BLaER1 (cell line): ENCODE measurements at regions not wholly inside any gene's neighbourhood (a gene's known extent, or its start where the extent isn't known, plus 50 kb on each side); places are given as distances from the start of the nearest gene placed in this dataset.
"Not testable (repeated sequence)": the region's sequence is repeated elsewhere in the genome, so short reads cannot be mapped to it uniquely, and the experiment has no call there.

ENCODE experiments used
- H3K27ac ChIP-seq: shearing (Covaris generic); formaldehyde crosslinking; 2 replicates; pipeline ENCODE4 v1.8.1; 2022
- H3K27me3 ChIP-seq: shearing (Covaris generic); formaldehyde crosslinking; 2 replicates; pipeline ENCODE4 v1.8.1; 2022
- H3K36me3 ChIP-seq: shearing (Covaris generic); formaldehyde crosslinking; 2 replicates; pipeline ENCODE4 v1.8.1; 2022
- H3K4me1 ChIP-seq: shearing (Covaris generic); formaldehyde crosslinking; 2 replicates; pipeline ENCODE4 v1.8.1; 2022
- H3K4me2 ChIP-seq: shearing (Covaris generic); formaldehyde crosslinking; 2 replicates; pipeline ENCODE4 v1.8.1; 2022
- H3K4me3 ChIP-seq: shearing (Covaris generic); formaldehyde crosslinking; 2 replicates; pipeline ENCODE4 v1.8.1; 2022
- H3K9ac ChIP-seq: shearing (Covaris generic); formaldehyde crosslinking; 2 replicates; pipeline ENCODE4 v1.8.1; 2022
- H3K9me3 ChIP-seq: shearing (Covaris generic); formaldehyde crosslinking; 2 replicates; pipeline ENCODE4 v1.8.1; 2022
- H4K20me1 ChIP-seq: shearing (Covaris generic); formaldehyde crosslinking; 2 replicates; pipeline ENCODE4 v1.8.1; 2022
- Cebpa-rat ChIP-seq: shearing (Covaris generic); IDR thresholded peaks from 2 replicates; pipeline ENCODE4 v1.8.1; 2022

GRCh38 chr2:228581731-228582130 is 400.2 kb upstream of the SPHKAP start:
- H3K4me1 ChIP-seq, result peaks cover 9% of the 10 kb centered on the region
- no peak overlapping the region for H3K4me3 ChIP-seq
- no peak for TF ChIP-seq Cebpa-rat
- H3K9me3 ChIP-seq, result no peaks in the 10 kb centered on the region
- no peaks in the 10 kb centered on the region for H3K27me3 ChIP-seq
- no peaks in the 10 kb centered on the region for H4K20me1 ChIP-seq
- H3K9ac ChIP-seq, result no peak overlapping the region
- H3K27ac ChIP-seq, result no peak overlapping the region
- no peak overlapping the region for H3K4me2 ChIP-seq
- H3K36me3 ChIP-seq, result no peaks in the 10 kb centered on the region

- no peak overlapping the region for H3K4me2 ChIP-seq
- H3K27me3 ChIP-seq, result no peaks in the 10 kb centered on the region
- no peaks in the 10 kb centered on the region for H3K9me3 ChIP-seq
- H3K27ac ChIP-seq, result no peak overlapping the region
- no peaks in the 10 kb centered on the region for H3K36me3 ChIP-seq
- TF ChIP-seq Cebpa-rat, result no peak
- no peaks in the 10 kb centered on the region for H4K20me1 ChIP-seq
- H3K9ac ChIP-seq, result no peak overlapping the region
- H3K4me3 ChIP-seq, result no peak overlapping the region
- no peaks in the 10 kb centered on the region for H3K4me1 ChIP-seq
These were observed 394.4 kb upstream of the SPHKAP start for GRCh38 chr2:228575897-228576296.

- H3K9ac ChIP-seq, H3K36me3 ChIP-seq, H4K20me1 ChIP-seq, H3K9me3 ChIP-seq, H3K4me2 ChIP-seq, H3K27ac ChIP-seq, H3K4me1 ChIP-seq, H3K27me3 ChIP-seq, H3K4me3 ChIP-seq: not testable (repeated sequence)
These were observed 386.8 kb upstream of the SPHKAP start for GRCh38 chr2:228568275-228568674.

GRCh38 chr2:228561816-228562215 is 380.3 kb upstream of the SPHKAP start:
- no peaks in the 10 kb centered on the region for H3K4me1 ChIP-seq
- no peaks in the 10 kb centered on the region for H3K27me3 ChIP-seq
- TF ChIP-seq Cebpa-rat, result no peak
- no peak overlapping the region for H3K9ac ChIP-seq
- H3K4me2 ChIP-seq, result no peak overlapping the region
- no peaks in the 10 kb centered on the region for H4K20me1 ChIP-seq
- no peak overlapping the region for H3K27ac ChIP-seq
- no peaks in the 10 kb centered on the region for H3K9me3 ChIP-seq
- H3K4me3 ChIP-seq, result no peak overlapping the region
- H3K36me3 ChIP-seq, result no peaks in the 10 kb centered on the region

- Histone ChIP-seq H3K4me3 (no peak overlapping the region), H3K27me3 (no peaks in the 10 kb centered on the region), H3K36me3 (no peaks in the 10 kb centered on the region), H3K9me3 (no peaks in the 10 kb centered on the region), H3K27ac (no peak overlapping the region), H4K20me1 (no peaks in the 10 kb centered on the region), H3K4me1 (no peaks in the 10 kb centered on the region), H3K9ac (no peak overlapping the region), H3K4me2 (no peak overlapping the region)
- no peak for TF ChIP-seq Cebpa-rat
These were observed 378.4 kb upstream of the SPHKAP start for GRCh38 chr2:228559774-228560415.

GRCh38 chr2:228556717-228557116 is 375.2 kb upstream of the SPHKAP start:
- H3K4me1 ChIP-seq, result no peaks in the 10 kb centered on the region
- H3K36me3 ChIP-seq, result no peaks in the 10 kb centered on the region
- H3K4me2 ChIP-seq, result no peak overlapping the region
- no peak overlapping the region for H3K27ac ChIP-seq
- H3K9ac ChIP-seq, result no peak overlapping the region
- no peaks in the 10 kb centered on the region for H3K27me3 ChIP-seq
- no peak overlapping the region for H3K4me3 ChIP-seq
- H4K20me1 ChIP-seq, result no peaks in the 10 kb centered on the region
- H3K9me3 ChIP-seq, result no peaks in the 10 kb centered on the region
- TF ChIP-seq Cebpa-rat, result no peak

GRCh38 chr2:228549441-228550007 is 368.0 kb upstream of the SPHKAP start:
- Histone ChIP-seq H3K27ac (no peak overlapping the region), H3K9me3 (no peaks in the 10 kb centered on the region; the same call in 1 of the 2 replicates), H3K36me3 (no peaks in the 10 kb centered on the region), H3K9ac (no peak overlapping the region), H3K4me2 (no peak overlapping the region), H3K4me3 (no peak overlapping the region), H4K20me1 (no peaks in the 10 kb centered on the region), H3K27me3 (no peaks in the 10 kb centered on the region), H3K4me1 (no peaks in the 10 kb centered on the region)
- no peak for TF ChIP-seq Cebpa-rat

- Histone ChIP-seq H3K4me1 (no peaks in the 10 kb centered on the region), H3K9me3 (no peaks in the 10 kb centered on the region; the same call in 1 of the 2 replicates), H3K9ac (no peak overlapping the region), H3K4me3 (no peak overlapping the region), H3K36me3 (no peaks in the 10 kb centered on the region), H3K4me2 (no peak overlapping the region), H4K20me1 (no peaks in the 10 kb centered on the region), H3K27ac (no peak overlapping the region), H3K27me3 (no peaks in the 10 kb centered on the region)
- no peak for TF ChIP-seq Cebpa-rat
These were observed 366.7 kb upstream of the SPHKAP start for GRCh38 chr2:228548230-228548629.

- H3K27ac ChIP-seq, result no peak overlapping the region
- no peaks in the 10 kb centered on the region; the same call in 1 of the 2 replicates for H3K9me3 ChIP-seq
- H3K9ac ChIP-seq, result no peak overlapping the region
- no peak for TF ChIP-seq Cebpa-rat
- H3K27me3 ChIP-seq, result no peaks in the 10 kb centered on the region
- no peaks in the 10 kb centered on the region for H3K36me3 ChIP-seq
- H3K4me3 ChIP-seq, result no peak overlapping the region
- H3K4me1 ChIP-seq, result no peaks in the 10 kb centered on the region
- no peak overlapping the region for H3K4me2 ChIP-seq
- H4K20me1 ChIP-seq, result no peaks in the 10 kb centered on the region
These were observed 364.3 kb upstream of the SPHKAP start for GRCh38 chr2:228545748-228546145.

GRCh38 chr2:228545041-228545747 is 363.7 kb upstream of the SPHKAP start:
- Histone ChIP-seq H3K4me2 (no peak overlapping the region), H3K9ac (no peak overlapping the region), H4K20me1 (no peaks in the 10 kb centered on the region), H3K27ac (no peak overlapping the region), H3K4me1 (no peaks in the 10 kb centered on the region), H3K27me3 (no peaks in the 10 kb centered on the region), H3K4me3 (no peak overlapping the region), H3K9me3 (no peaks in the 10 kb centered on the region; the same call in 1 of the 2 replicates), H3K36me3 (no peaks in the 10 kb centered on the region)
- no peak for TF ChIP-seq Cebpa-rat
